Endothelial cell of umbilical vein (primary cell): ENCODE measurements at regions not wholly inside any gene's neighbourhood (a gene's known extent, or its start where the extent isn't known, plus 50 kb on each side); places are given as distances from the start of the nearest gene placed in this dataset.

ENCODE experiments used
- BruUV-seq: library from RNA; stranded (reverse); fragments of 400-500 nt; replicated peaks from 2 replicates; lab custom pipeline; 2021; lab: Mats Ljungman, UMichigan
- CTCF ChIA-PET: fragments of 300-600, 350-600 bp; sonication (Branson Sonifier 250); formaldehyde crosslinking; loops from one replicate; lab custom pipeline; 2021; ENCODE audit warnings: antibody characterized with exemption, inconsistent platforms; lab: Charles Lee
- POLR2A ChIA-PET: fragments of 300-600, 350-600 bp; sonication (Branson Sonifier 250); formaldehyde crosslinking; loops from one replicate; lab custom pipeline; 2021; ENCODE audit warnings: antibody characterized with exemption, inconsistent platforms; lab: Charles Lee
- DNase-seq: peaks from one replicate; pipeline ENCODE4 v3.0.0-alpha.2; 2011; ENCODE audit warnings: low read depth, low spot score
- FAIRE-seq: peaks from 2 replicates; lab custom pipeline; 2011; peaks lifted over from hg19 to GRCh38; lab: Jason Lieb, UNC
- H2AFZ ChIP-seq: 2 replicates; pipeline ENCODE4 v1.6.0; 2012; ENCODE audit warnings: low read depth, low read length, control low read depth, inconsistent platforms
- H3K27ac ChIP-seq: 2 replicates; pipeline ENCODE4 v1.5.1; 2011; ENCODE audit warnings: low read depth, mild to moderate bottlenecking, control low read depth, low read length, moderate library complexity; ENCODE audit not compliant: insufficient read depth
- H3K27me3 ChIP-seq, 2 experiments: 2 replicates each; pipeline versions ENCODE4 v1.6.0 to v1.6.1; 2011; ENCODE audit warnings: low read length in 2 of 2, mixed read lengths in 1 of 2; ENCODE audit not compliant: control insufficient read depth in 2 of 2, insufficient read depth in 2 of 2
- H3K36me3 ChIP-seq, 2 experiments: 2 replicates in 1 of 2; 3 replicates in 1 of 2; pipeline ENCODE4 v1.5.1; 2011; ENCODE audit warnings: low read length in 2 of 2, mild to moderate bottlenecking in 1 of 2, moderate library complexity in 1 of 2; ENCODE audit not compliant: control insufficient read depth in 2 of 2, insufficient read depth in 2 of 2; ENCODE audit errors: extremely low read depth in 1 of 2
- H3K4me1 ChIP-seq: 3 replicates; pipeline ENCODE4 v1.5.1; 2011; ENCODE audit warnings: mild to moderate bottlenecking, low read length; ENCODE audit not compliant: control insufficient read depth, insufficient read depth; ENCODE audit errors: extremely low read depth
- H3K4me2 ChIP-seq: 2 replicates; pipeline ENCODE4 v1.6.1; 2011; ENCODE audit warnings: low read length, control low read depth, mixed read lengths; ENCODE audit not compliant: insufficient read depth
- H3K4me3 ChIP-seq, 3 experiments: fragments of 200-600 bp in 1 of 3; sonication (generic), shearing (Covaris generic) in 1 of 3; replicated peaks in 1 of 3; 2 replicates each; pipeline ENCODE4 v1.5.1; 2011 to 2016; ENCODE audit warnings: control low read depth in 3 of 3, low read length in 3 of 3, mild to moderate bottlenecking in 2 of 3, inconsistent platforms in 1 of 3, low read depth in 1 of 3, moderate library complexity in 1 of 3; ENCODE audit not compliant: insufficient read depth in 1 of 3
- H3K79me2 ChIP-seq: 2 replicates; pipeline ENCODE4 v1.6.0; 2012; ENCODE audit warnings: low read length, inconsistent platforms; ENCODE audit not compliant: control insufficient read depth, insufficient read depth
- H3K9ac ChIP-seq: replicated peaks from 2 replicates; pipeline ENCODE3; 2011; ENCODE audit warnings: low read length, control low read depth; ENCODE audit not compliant: insufficient read depth; ENCODE audit errors: extremely low read depth
- H3K9me1 ChIP-seq: replicated peaks from 3 replicates; pipeline ENCODE4 v1.6.0; 2011; ENCODE audit warnings: mild to moderate bottlenecking, low read length; ENCODE audit not compliant: control insufficient read depth, insufficient read depth; ENCODE audit errors: extremely low read depth
- H3K9me3 ChIP-seq: replicated peaks from 2 replicates; pipeline ENCODE4 v1.5.1; 2012; ENCODE audit warnings: low read length, inconsistent platforms; ENCODE audit not compliant: control insufficient read depth, insufficient read depth
- H4K20me1 ChIP-seq: replicated peaks from 2 replicates; pipeline ENCODE3; 2011; ENCODE audit warnings: mild to moderate bottlenecking, low read length; ENCODE audit not compliant: control insufficient read depth, insufficient read depth; ENCODE audit errors: extremely low read depth
- CTCF ChIP-seq, 2 donors: IDR thresholded peaks; 1 replicate in 1 of 2; 2 replicates in 1 of 2; pipeline ENCODE4 v1.5.1; 2011; ENCODE audit warnings: low read length in 2 of 2, mild to moderate bottlenecking in 2 of 2, moderate library complexity in 2 of 2, control low read depth in 1 of 2, inconsistent platforms in 1 of 2, low read depth in 1 of 2; ENCODE audit not compliant: insufficient read depth in 1 of 2; ENCODE audit errors: extremely low read depth in 1 of 2
- EZH2 ChIP-seq: IDR thresholded peaks from 2 replicates; pipeline ENCODE4 v1.6.1; 2012; ENCODE audit warnings: borderline replicate concordance, low read depth, mild to moderate bottlenecking, moderate library complexity, low read length, inconsistent platforms; ENCODE audit not compliant: severe bottlenecking
- FOS ChIP-seq: IDR thresholded peaks from 2 replicates; pipeline ENCODE4 v1.6.1; 2011; ENCODE audit warnings: mild to moderate bottlenecking, low read length, moderate library complexity, borderline replicate concordance; ENCODE audit not compliant: insufficient read depth
- GATA2 ChIP-seq: IDR thresholded peaks from 2 replicates; pipeline ENCODE4 v1.7.0; 2011; ENCODE audit warnings: low read depth, mild to moderate bottlenecking, moderate library complexity, mixed read lengths, low read length; ENCODE audit not compliant: insufficient read length, insufficient read depth
- JUN ChIP-seq: IDR thresholded peaks from 2 replicates; pipeline ENCODE4 v1.6.1; 2011; ENCODE audit warnings: borderline replicate concordance, low read depth; ENCODE audit not compliant: insufficient read length, insufficient read depth
- MYC ChIP-seq: IDR thresholded peaks from one replicate; pipeline ENCODE4 v1.6.1; 2011; ENCODE audit warnings: mild to moderate bottlenecking, low read depth, low read length
- POLR2A ChIP-seq: IDR thresholded peaks from 2 replicates; pipeline ENCODE4 v1.6.1; 2012; ENCODE audit warnings: low read depth, mild to moderate bottlenecking, control low read depth, low read length
- POLR2AphosphoS5 ChIP-seq: IDR thresholded peaks from 2 replicates; pipeline ENCODE4 v1.6.1; 2012; ENCODE audit warnings: low read depth, mild to moderate bottlenecking, control low read depth, low read length, moderate library complexity; ENCODE audit not compliant: insufficient read depth
- dilution Hi-C: fragments of 300-500 bp; cut with MboI; formaldehyde crosslinking; loops from one replicate; pipeline ENCODE4 v1.15.0; 2019; ENCODE audit warnings: low sequenced_read_pairs; ENCODE audit not compliant: extremely low pct_ligation_motif_present
- intact Hi-C: fragments of 100-400 bp; cut with micrococcal nuclease; formaldehyde crosslinking; loops from one replicate; pipeline ENCODE4 v1.10.0; 2022
- TF ChIP-seq, protein P1 (sequence below): IDR thresholded peaks from 2 replicates; pipeline ENCODE4 v1.6.1; 2011; ENCODE audit not compliant: insufficient read depth, insufficient read length

DNA sequence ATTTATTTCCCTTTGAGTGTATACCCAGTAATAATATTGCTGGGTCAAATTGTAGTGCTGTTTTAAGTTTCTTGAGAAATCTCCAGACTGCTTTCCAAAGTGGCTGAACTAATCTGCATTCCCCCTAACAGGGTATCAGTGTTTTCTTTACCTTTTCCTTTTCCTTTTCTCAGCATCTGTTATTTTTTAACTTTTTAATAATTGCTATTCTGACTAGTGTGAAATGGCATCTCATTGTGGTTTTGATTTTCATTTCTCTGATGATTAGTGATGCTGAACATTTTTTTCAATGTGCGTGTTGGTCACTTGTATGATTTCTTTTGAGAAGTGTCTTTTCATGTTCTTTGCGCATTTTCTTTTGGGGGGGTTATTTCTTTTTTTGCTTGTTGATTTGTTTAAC is 374.9 kb upstream of the BRINP3 start:
- no TSS peak for BruUV-seq
- intact Hi-C loops = no loop called here

More for the DNA sequence above, 374.9 kb upstream of the BRINP3 start:
- H3K4me2 ChIP-seq = no peak overlapping the region
- H3K9ac ChIP-seq = no peak overlapping the region
- H3K9me1 ChIP-seq = no peaks in the 10 kb centered on the region
- H3K4me3 ChIP-seq = no peak overlapping the region
- ChIA-PET POLR2A (no interaction called here), CTCF (no interaction called here)
- dilution Hi-C loops = no loop called here
- DNase-seq (no peak), FAIRE-seq (no peak)
- no peak overlapping the region for H2AFZ ChIP-seq
- H3K36me3 ChIP-seq = no peaks in the 10 kb centered on the region
- TF ChIP-seq JUN (no peak), GATA2 (no peak), EZH2 (no peak), CTCF (IDR thresholded peaks at IDR 0.05; ENCODE audit: extremely low read depth in 1 of 2, insufficient read depth in 1 of 2, low read depth in 1 of 2, low read length in 2 of 2) (no peak), MYC (no peak), POLR2AphosphoS5 (no peak), FOS (no peak), POLR2A (no peak)
- TF ChIP-seq, protein P1, sequence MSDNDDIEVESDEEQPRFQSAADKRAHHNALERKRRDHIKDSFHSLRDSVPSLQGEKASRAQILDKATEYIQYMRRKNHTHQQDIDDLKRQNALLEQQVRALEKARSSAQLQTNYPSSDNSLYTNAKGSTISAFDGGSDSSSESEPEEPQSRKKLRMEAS = no peak
- no peaks in the 10 kb centered on the region for H3K4me1 ChIP-seq
- H3K27me3 ChIP-seq = no peaks in the 10 kb centered on the region
- H3K9me3 ChIP-seq = no peaks in the 10 kb centered on the region
- H3K27ac ChIP-seq = no peak overlapping the region
- H3K79me2 ChIP-seq = no peaks in the 10 kb centered on the region
- H4K20me1 ChIP-seq = no peaks in the 10 kb centered on the region
